ENCODE measurements at regions not wholly inside any gene's neighbourhood (a gene's known extent, or its start where the extent isn't known, plus 50 kb on each side); places are given as distances from the start of the nearest gene placed in this dataset.

- Histone ChIP-seq H3K9me3 (no peaks in the 10 kb centered on the region), H3K27me3 (peaks cover 0 to 11% (median 0%) of the 10 kb centered on the region in 4 donors), H3K36me3 (no peaks in the 10 kb centered on the region), H3K4me3 (no peak overlapping the region), H3K27ac (no peak overlapping the region), H3K4me1 (no peaks in the 10 kb centered on the region)
- WGBS, 2 donors, result 46 to 55% methylated on average over 5 of the region's 5 CpGs
- DNase-seq, result no peak
- no peak for TF ChIP-seq CTCF (IDR thresholded peaks at IDR 0.05)
- no peak for TF ChIP-seq POLR2A (IDR thresholded peaks at IDR 0.05)
- intact Hi-C loops (cut with DNase I), result no loop called here
Measured at GRCh38 chr2:16482460-16482859, 183.2 kb downstream of the CYRIA start.

- intact Hi-C loops (cut with DNase I), result no loop called here
- Histone ChIP-seq H3K27me3 (peaks cover 0 to 12% (median 0%) of the 10 kb centered on the region in 4 donors), H3K4me3 (no peak overlapping the region), H3K36me3 (no peaks in the 10 kb centered on the region), H3K4me1 (no peaks in the 10 kb centered on the region), H3K27ac (no peak overlapping the region), H3K9me3 (no peaks in the 10 kb centered on the region)
- DNase-seq, result no peak
- WGBS, 2 donors, result 87 to 92% methylated on average over 1 of the region's 1 CpG
- TF ChIP-seq POLR2A (IDR thresholded peaks at IDR 0.05) (no peak), CTCF (IDR thresholded peaks at IDR 0.05) (no peak)
Measured at GRCh38 chr2:16481351-16481750, 184.3 kb downstream of the CYRIA start.

GRCh38 chr2:16479721-16480120 lies 185.9 kb downstream of the CYRIA start:
- Histone ChIP-seq H3K9me3 (no peaks in the 10 kb centered on the region), H3K36me3 (no peaks in the 10 kb centered on the region), H3K4me3 (no peak overlapping the region), H3K4me1 (no peaks in the 10 kb centered on the region), H3K27me3 (peaks cover 0 to 12% (median 0%) of the 10 kb centered on the region in 4 donors), H3K27ac (no peak overlapping the region)
- intact Hi-C loops (cut with DNase I), result no loop called here
- TF ChIP-seq CTCF (IDR thresholded peaks at IDR 0.05) (no peak), POLR2A (IDR thresholded peaks at IDR 0.05) (no peak)
- no peak for DNase-seq

- Histone ChIP-seq H3K4me3 (no peak overlapping the region), H3K9me3 (no peaks in the 10 kb centered on the region), H3K27me3 (peaks cover 0 to 10% (median 0%) of the 10 kb centered on the region in 4 donors), H3K27ac (no peak overlapping the region), H3K4me1 (no peaks in the 10 kb centered on the region), H3K36me3 (no peaks in the 10 kb centered on the region)
- DNase-seq, result no peak
- intact Hi-C loops (cut with DNase I), result no loop called here
- TF ChIP-seq CTCF (IDR thresholded peaks at IDR 0.05) (no peak), POLR2A (IDR thresholded peaks at IDR 0.05) (no peak)
Measured at GRCh38 chr2:16478434-16479210, 187.0 kb downstream of the CYRIA start.

GRCh38 chr2:16477648-16478047 lies 188.0 kb downstream of the CYRIA start:
- Histone ChIP-seq H3K36me3 (no peaks in the 10 kb centered on the region), H3K4me1 (no peaks in the 10 kb centered on the region), H3K27me3 (peaks cover 0 to 10% (median 0%) of the 10 kb centered on the region in 4 donors), H3K27ac (no peak overlapping the region), H3K9me3 (no peaks in the 10 kb centered on the region), H3K4me3 (no peak overlapping the region)
- TF ChIP-seq CTCF (IDR thresholded peaks at IDR 0.05) (no peak), POLR2A (IDR thresholded peaks at IDR 0.05) (no peak)
- DNase-seq, result no peak
- intact Hi-C loops (cut with DNase I), result no loop called here
